GM21528 (cell line): ENCODE measurements at regions not wholly inside any gene's neighbourhood (a gene's known extent, or its start where the extent isn't known, plus 50 kb on each side); places are given as distances from the start of the nearest gene placed in this dataset.
"Not testable (repeated sequence)": the region's sequence is repeated elsewhere in the genome, so short reads cannot be mapped to it uniquely, and the experiment has no call there.

Experiments
- ATAC-seq: cut with Tn5 transposase; IDR thresholded peaks from one replicate; pipeline ENCODE4 v1.9.1; 2021; ENCODE audit warnings: mild to moderate bottlenecking, moderate library complexity; ENCODE audit not compliant: unreplicated experiment, low FRiP score

GRCh38 chr12:131550121-131550520 is 160.8 kb upstream of the SFSWAP start:
- ATAC-seq = no peak

DNA sequence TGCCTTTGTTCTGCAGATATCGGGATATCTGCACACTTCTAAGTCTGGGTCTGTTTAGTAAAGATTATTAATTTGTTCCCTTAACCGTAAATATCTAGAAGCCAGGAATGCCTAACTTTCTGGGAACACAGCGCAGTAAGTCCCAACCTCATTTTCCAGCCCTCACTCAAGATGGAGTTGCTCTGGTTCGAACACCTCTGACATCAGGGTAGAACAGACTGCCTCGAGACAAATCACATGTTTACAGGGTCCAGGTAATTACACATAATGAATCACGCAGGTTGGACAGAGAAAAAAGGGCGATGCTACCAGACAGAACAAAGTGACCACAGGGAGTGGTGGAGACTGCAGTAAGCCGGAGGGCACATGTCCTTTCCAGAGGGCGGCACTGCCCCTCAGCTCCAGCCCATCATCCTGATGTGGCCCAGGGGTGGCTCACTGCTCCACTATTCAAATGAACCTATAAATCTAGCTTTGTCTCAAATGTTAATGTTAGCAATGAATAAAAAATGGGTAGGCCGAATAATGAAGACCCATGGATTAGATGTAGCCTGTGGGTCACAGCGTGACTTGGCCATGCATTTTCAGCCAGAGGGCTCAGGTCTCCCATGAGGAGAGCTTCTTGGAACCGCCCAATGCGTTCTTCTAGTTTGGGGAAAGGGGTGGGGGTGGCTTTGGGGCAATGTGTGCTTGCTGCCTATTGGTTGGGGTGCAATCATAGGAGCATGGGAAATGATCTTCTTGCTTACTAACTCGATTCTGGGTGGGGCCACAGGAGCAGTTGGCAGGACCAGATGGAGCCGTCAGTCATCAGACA is 159.0 kb upstream of the SFSWAP start:
- ATAC-seq = no peak

GRCh38 chr12:131552492-131552863 is 158.4 kb upstream of the SFSWAP start:
- no peak for ATAC-seq

DNA sequence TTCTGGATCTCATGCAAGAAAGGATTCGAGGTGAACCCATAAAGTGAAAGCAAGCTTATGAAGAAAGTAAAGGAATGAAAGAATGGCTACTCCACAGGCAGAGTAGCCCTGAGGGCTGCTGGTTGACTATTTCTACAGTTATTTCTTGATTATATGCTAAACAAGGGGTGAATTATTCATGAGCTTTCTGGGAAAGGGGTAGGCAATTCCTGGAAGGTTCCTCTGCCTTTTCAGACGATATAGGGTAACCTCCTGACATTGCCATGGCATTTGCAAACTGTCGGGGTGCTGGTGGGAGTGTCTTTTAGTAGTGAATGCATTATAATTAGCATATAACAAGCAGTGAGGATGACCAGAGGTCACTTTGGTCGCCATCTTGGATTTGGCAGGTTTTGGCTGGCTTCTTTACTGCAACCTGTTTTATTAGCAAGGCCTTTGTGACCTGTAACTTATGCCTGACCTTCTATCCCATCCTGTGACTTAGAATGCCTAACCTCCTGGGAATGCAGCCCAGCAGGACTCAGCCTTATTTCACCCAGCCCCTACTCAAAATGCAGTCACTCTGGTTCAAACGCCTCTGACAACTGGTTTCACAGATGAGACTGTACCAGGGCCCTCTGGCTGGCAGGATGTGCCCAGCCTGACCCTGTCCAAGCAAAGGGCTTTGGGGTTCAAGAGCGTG is 157.7 kb upstream of the SFSWAP start:
- no peak for ATAC-seq

DNA sequence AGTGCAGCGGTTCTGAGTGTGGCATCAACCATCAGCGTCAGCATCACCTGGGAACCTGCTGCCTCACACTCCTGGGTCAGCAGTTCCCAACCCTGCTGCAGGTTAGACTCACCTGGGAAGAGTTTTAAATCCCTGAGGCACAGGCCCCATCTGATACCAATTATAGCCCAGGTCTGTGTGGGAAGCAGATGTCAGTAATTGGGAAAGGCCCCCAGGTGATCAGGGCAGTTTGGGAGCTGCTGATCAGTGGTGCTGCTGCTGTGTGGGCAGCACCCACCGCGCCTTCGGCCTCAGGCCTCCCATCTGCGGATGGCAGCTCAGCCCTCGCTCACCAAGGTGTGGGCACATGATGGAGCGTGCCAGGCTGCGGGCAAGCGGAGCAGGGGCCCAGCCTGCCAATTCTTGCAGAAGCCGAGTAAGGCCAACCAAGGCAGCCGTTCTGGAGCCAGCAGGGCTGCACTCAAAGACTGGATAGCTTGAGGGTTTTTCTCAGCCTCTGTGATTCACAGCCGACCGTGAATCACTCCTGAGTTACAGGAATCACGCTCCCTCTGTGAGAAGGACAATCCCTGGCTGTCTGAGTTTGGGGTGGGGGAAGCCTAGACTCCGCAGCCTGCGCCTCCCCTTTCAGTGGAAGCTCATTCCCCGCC is 155.6 kb upstream of the SFSWAP start:
- no peak for ATAC-seq

- ATAC-seq = no peak
Observed at GRCh38 chr12:131555866-131556265, 155.0 kb upstream of the SFSWAP start.

DNA sequence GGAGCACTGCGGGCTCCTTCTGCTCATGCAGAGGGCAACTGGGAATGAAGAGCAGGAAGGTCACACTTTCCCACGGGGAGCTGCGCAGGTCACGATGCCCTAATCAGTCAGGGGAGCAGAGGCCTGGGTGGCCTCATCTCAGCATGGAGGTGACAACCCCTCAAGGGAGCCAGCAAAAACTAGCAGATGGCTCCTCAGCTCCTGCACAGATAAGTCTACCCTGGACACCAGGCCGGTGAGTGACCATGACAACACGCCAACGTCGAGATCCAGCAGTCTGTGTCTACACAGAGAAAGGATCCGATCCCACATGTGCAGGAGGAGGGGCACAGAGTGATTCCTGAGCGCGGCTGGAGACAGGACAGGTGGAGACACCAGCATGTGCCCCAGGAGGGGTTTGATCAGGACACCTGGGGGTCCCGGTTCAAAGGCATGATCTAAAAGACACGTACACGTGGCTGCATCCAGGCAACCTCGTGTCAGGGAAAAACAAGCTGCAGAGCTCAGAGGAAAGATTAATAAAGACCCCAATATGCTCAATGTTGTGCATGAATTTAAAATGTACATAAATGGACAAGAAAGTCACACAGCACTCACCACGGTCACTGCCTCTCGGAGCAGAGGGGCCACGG is 153.7 kb upstream of the SFSWAP start:
- no peak for ATAC-seq

- no peak for ATAC-seq
Observed at GRCh38 chr12:131559517-131560516, 151.1 kb upstream of the SFSWAP start.

DNA sequence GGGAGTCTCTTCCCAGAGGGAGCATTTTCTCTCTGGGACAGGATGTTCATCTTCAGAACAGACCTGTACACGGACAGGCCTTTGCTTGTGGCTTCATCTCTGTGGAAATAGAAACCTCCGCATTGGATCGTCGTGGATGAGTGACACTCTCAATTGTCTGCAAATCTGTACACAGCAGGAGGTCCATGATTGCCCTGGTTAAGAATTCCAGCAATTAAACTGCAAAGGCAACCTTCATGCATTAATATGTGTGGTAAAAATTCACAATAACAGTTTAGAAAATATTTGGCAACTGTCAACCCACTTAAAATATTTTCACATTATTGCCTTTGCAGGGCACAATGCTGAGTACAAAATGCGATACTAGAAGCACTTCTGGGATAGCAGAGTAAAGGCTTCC is 149.8 kb upstream of the SFSWAP start:
- ATAC-seq = no peak

GRCh38 chr12:131561891-131562684 is 148.8 kb upstream of the SFSWAP start:
- ATAC-seq = no peak

- not testable (repeated sequence) for ATAC-seq
Observed at GRCh38 chr12:131564138-131564727, 146.7 kb upstream of the SFSWAP start.

DNA sequence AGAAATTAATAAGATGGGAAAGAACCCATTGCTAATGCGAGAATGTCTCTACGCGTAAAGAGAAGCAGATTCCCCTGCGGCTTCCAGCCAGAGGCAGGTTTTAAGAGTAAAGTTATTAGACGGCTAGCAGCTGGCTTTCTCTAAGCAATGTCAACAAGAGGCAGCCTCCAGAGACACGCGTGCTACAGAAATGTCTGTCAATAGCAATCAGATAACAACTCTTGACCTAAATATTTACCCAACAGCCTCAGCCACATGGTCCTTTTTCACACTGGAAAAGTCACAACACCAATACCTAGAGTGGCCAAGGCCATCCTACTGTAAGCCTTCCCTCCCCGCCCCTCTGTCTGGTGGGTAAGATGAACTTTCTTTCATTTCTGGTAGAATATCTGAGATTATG is 146.0 kb upstream of the SFSWAP start:
- no peak for ATAC-seq

- ATAC-seq = no peak
Observed at GRCh38 chr12:131565267-131566015, 145.4 kb upstream of the SFSWAP start.

DNA sequence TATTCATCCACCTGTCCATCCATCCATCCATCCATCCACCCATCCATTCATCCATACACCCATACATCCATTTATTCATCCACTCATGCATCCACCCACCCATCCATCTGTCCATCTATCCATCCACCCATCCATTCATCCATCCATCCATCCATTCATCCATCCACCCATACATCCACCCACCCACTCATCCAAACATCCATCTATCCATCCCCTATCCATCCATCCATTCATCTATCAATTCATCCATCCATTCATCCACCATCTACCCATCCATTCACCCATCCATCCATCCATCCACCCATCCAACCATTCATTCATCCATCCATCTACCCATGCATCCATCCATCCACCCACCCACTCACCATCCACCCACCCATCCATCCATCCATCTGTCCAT is 142.6 kb upstream of the SFSWAP start:
- ATAC-seq = no peak

GRCh38 chr12:131570596-131570995 is 140.3 kb upstream of the SFSWAP start:
- no peak for ATAC-seq

DNA sequence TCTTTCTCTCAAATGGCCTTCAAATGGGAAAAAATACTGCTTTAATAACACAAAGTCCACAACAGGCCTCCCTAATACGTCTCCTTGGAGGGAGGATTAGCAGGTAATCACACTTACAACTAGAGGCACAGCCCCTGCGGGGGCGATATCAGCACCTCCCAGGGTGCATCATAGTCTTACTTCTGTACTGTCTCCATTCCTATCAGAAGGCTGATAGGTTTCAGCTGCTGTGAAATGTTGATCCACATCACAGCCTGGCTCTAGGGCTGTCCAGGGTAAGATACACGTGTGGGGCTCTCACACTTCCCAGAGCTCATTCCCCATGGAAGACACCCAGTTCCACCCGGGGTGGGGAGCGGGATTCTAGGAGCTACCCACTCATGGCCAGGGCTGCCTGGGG is 139.1 kb upstream of the SFSWAP start:
- no peak for ATAC-seq

DNA sequence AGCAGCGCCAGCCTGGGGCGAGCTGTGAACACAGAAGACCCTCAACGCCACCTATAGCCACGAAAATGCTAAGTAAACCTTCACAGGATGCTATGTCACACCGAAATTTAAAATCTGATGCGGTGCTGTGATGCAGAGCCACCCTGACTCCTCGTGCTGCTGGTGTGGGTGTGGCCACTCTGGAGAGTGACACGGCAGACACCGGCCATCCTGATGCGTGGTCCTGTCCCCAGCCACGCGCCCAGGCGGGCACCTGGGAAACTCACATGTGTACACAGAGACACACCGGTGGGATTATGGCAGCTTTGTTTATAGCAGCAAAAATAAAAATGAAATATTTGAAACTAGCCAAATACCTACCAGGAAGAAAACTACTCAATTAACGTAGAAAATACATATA is 138.3 kb upstream of the SFSWAP start:
- no peak for ATAC-seq
